RWPE2 (cell line): ENCODE measurements at regions not wholly inside any gene's neighbourhood (a gene's known extent, or its start where the extent isn't known, plus 50 kb on each side); places are given as distances from the start of the nearest gene placed in this dataset.
A peak's percentile ranks its signal among the peaks of the same experiment; 100 is the strongest.
"Not testable (repeated sequence)": the region's sequence is repeated elsewhere in the genome, so short reads cannot be mapped to it uniquely, and the experiment has no call there.

Source experiments
- ATAC-seq: fragments of 200-7000 bp; cut with Tn5 transposase; 3 replicates; pipeline ENCODE4 v1.9.1; 2021; ENCODE audit warnings: low read depth
- DNase-seq: peaks from one replicate; pipeline ENCODE4 v3.0.0-alpha.2; 2020; ENCODE audit warnings: low spot score
- H3K27ac ChIP-seq: fragments of 450-650 bp; 2 replicates; pipeline ENCODE4 v1.5.1; 2017; ENCODE audit warnings: mild to moderate bottlenecking; ENCODE audit not compliant: poor library complexity, severe bottlenecking
- H3K27me3 ChIP-seq: fragments of 250-450 bp; sonication (Bioruptor Pico); 2 replicates; pipeline ENCODE4 v1.5.1; 2021; ENCODE audit warnings: mild to moderate bottlenecking, moderate library complexity; ENCODE audit not compliant: insufficient read depth, poor library complexity, severe bottlenecking
- H3K36me3 ChIP-seq: fragments of 250-450 bp; sonication (Bioruptor Pico); 2 replicates; pipeline ENCODE4 v1.5.1; 2020; ENCODE audit warnings: low read depth, mild to moderate bottlenecking, moderate library complexity
- H3K4me1 ChIP-seq: fragments of 250-450 bp; sonication (Bioruptor Pico); 2 replicates; pipeline ENCODE4 v1.5.1; 2021; ENCODE audit warnings: mild to moderate bottlenecking, moderate library complexity; ENCODE audit not compliant: insufficient read depth, poor library complexity, severe bottlenecking
- H3K4me3 ChIP-seq: fragments of 250-450 bp; sonication (Bioruptor Pico); 2 replicates; pipeline ENCODE4 v1.5.1; 2021; ENCODE audit warnings: mild to moderate bottlenecking, moderate library complexity; ENCODE audit not compliant: severe bottlenecking
- H3K9me3 ChIP-seq: fragments of 250-450 bp; sonication (Bioruptor Pico); 2 replicates; pipeline ENCODE4 v1.5.1; 2021; ENCODE audit warnings: mild to moderate bottlenecking, moderate library complexity; ENCODE audit not compliant: severe bottlenecking
- CTCF ChIP-seq: fragments of 450-650 bp; IDR thresholded peaks from one replicate; pipeline ENCODE4 v1.5.1; 2017; ENCODE audit warnings: mild to moderate bottlenecking, moderate library complexity; ENCODE audit not compliant: poor library complexity, severe bottlenecking

GRCh38 chr13:50250401-50250800 is 235.2 kb downstream of the KCNRG start:
- Histone ChIP-seq H3K36me3 (no peaks in the 10 kb centered on the region), H3K4me3 (no peak overlapping the region), H3K27ac (no peak overlapping the region), H3K4me1 (peaks cover 2% of the 10 kb centered on the region), H3K9me3 (no peaks in the 10 kb centered on the region), H3K27me3 (no peaks in the 10 kb centered on the region)
- DNase-seq (no peak), ATAC-seq (no peak)
- no peak for TF ChIP-seq CTCF

GRCh38 chr13:50255639-50256038 is 240.4 kb downstream of the KCNRG start:
- no peak overlapping the region for H3K27ac ChIP-seq
- no peak for TF ChIP-seq CTCF

GRCh38 chr13:50256536-50257321 is 241.5 kb downstream of the KCNRG start:
- H3K4me3 ChIP-seq, H3K4me1 ChIP-seq, DNase-seq, H3K27ac ChIP-seq, H3K9me3 ChIP-seq, ATAC-seq, H3K27me3 ChIP-seq, H3K36me3 ChIP-seq: not testable (repeated sequence)

More at GRCh38 chr13:50255639-50256038, 240.4 kb downstream of the KCNRG start:
- ATAC-seq, result no peak
- Histone ChIP-seq H3K36me3 (no peaks in the 10 kb centered on the region), H3K4me1 (no peaks in the 10 kb centered on the region), H3K9me3 (no peaks in the 10 kb centered on the region), H3K4me3 (no peak overlapping the region), H3K27me3 (no peaks in the 10 kb centered on the region)
- DNase-seq, result no peak

- no peak for DNase-seq
- Histone ChIP-seq H3K27me3 (no peaks in the 10 kb centered on the region), H3K36me3 (no peaks in the 10 kb centered on the region), H3K4me3 (no peak overlapping the region), H3K9me3 (no peaks in the 10 kb centered on the region), H3K27ac (no peak overlapping the region), H3K4me1 (no peaks in the 10 kb centered on the region)
- ATAC-seq, result no peak
- no peak for TF ChIP-seq CTCF
Observed at GRCh38 chr13:50257646-50258045, 242.4 kb downstream of the KCNRG start.

GRCh38 chr13:50261130-50261901 is 246.1 kb downstream of the KCNRG start:
- Histone ChIP-seq H3K9me3 (no peaks in the 10 kb centered on the region), H3K4me3 (no peak overlapping the region), H3K4me1 (no peaks in the 10 kb centered on the region), H3K27ac (no peak overlapping the region), H3K36me3 (no peaks in the 10 kb centered on the region), H3K27me3 (no peaks in the 10 kb centered on the region)
- ATAC-seq, result peak; percentile 74
- no peak for DNase-seq
- no peak for TF ChIP-seq CTCF
